HCT116 (cell line): ENCODE measurements at regions not wholly inside any gene's neighbourhood (a gene's known extent, or its start where the extent isn't known, plus 50 kb on each side); places are given as distances from the start of the nearest gene placed in this dataset.

ENCODE experiments used
- CEBPB ChIP-seq: IDR thresholded peaks from 2 replicates; pipeline ENCODE4 v1.6.1; 2012; ENCODE audit warnings: low read depth
- FOSL1 ChIP-seq: IDR thresholded peaks from 2 replicates; pipeline ENCODE4 v1.6.1; 2012; ENCODE audit warnings: low read depth
- JUND ChIP-seq: IDR thresholded peaks from 2 replicates; pipeline ENCODE4 v1.6.1; 2012
- POLR2A ChIP-seq: IDR thresholded peaks from 2 replicates; pipeline ENCODE4 v1.7.0; 2011; ENCODE audit warnings: borderline replicate concordance; ENCODE audit not compliant: insufficient read depth, insufficient read length; ENCODE audit errors: extremely low read depth
- POLR2AphosphoS5 ChIP-seq: IDR thresholded peaks from 2 replicates; pipeline ENCODE4 v1.6.1; 2011; ENCODE audit warnings: mild to moderate bottlenecking, low read depth, low read length, moderate library complexity
- RAD21 ChIP-seq: IDR thresholded peaks from 2 replicates; pipeline ENCODE4 v1.6.1; 2012; ENCODE audit warnings: low read depth, mild to moderate bottlenecking
- YY1 ChIP-seq: IDR thresholded peaks from 2 replicates; pipeline ENCODE4 v1.6.1; 2011; ENCODE audit warnings: low read length, low read depth, moderate library complexity, mild to moderate bottlenecking; ENCODE audit not compliant: insufficient replicate concordance; ENCODE audit errors: extremely low read depth
- TF ChIP-seq, protein P1 (sequence below), 3 experiments: fragments of 200-600 bp in 1 of 3; sonication (generic) in 1 of 3; IDR thresholded peaks in 2 of 3; conservative IDR thresholded peaks in 1 of 3; 2 replicates each; pipeline ENCODE4 v1.5.1; 2012 to 2017; ENCODE audit warnings: low read depth in 2 of 3, low read length in 2 of 3, antibody characterized with exemption in 1 of 3, borderline replicate concordance in 1 of 3, control low read depth in 1 of 3, mild to moderate bottlenecking in 1 of 3, mixed read lengths in 1 of 3, mixed run types in 1 of 3, moderate library complexity in 1 of 3; ENCODE audit not compliant: insufficient read depth in 1 of 3

GRCh38 chr3:106440672-106441071 is 571.9 kb upstream of the CBLB start:
- no peak for TF ChIP-seq YY1
- TF ChIP-seq, protein P1, sequence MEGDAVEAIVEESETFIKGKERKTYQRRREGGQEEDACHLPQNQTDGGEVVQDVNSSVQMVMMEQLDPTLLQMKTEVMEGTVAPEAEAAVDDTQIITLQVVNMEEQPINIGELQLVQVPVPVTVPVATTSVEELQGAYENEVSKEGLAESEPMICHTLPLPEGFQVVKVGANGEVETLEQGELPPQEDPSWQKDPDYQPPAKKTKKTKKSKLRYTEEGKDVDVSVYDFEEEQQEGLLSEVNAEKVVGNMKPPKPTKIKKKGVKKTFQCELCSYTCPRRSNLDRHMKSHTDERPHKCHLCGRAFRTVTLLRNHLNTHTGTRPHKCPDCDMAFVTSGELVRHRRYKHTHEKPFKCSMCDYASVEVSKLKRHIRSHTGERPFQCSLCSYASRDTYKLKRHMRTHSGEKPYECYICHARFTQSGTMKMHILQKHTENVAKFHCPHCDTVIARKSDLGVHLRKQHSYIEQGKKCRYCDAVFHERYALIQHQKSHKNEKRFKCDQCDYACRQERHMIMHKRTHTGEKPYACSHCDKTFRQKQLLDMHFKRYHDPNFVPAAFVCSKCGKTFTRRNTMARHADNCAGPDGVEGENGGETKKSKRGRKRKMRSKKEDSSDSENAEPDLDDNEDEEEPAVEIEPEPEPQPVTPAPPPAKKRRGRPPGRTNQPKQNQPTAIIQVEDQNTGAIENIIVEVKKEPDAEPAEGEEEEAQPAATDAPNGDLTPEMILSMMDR (IDR thresholded peaks at IDR 0.05 in 2 of 3, conservative IDR thresholded peaks at IDR 0.05 in 1 of 3; ENCODE audit: borderline replicate concordance in 1 of 3, insufficient read depth in 1 of 3, low read depth in 2 of 3, low read length in 2 of 3): no peak
- TF ChIP-seq FOSL1: no peak
- TF ChIP-seq POLR2A: no peak
- TF ChIP-seq POLR2AphosphoS5: no peak
- no peak for TF ChIP-seq CEBPB
- TF ChIP-seq RAD21: no peak
- no peak for TF ChIP-seq JUND
